GM13977 (cell line): ENCODE measurements at regions not wholly inside any gene's neighbourhood (a gene's known extent, or its start where the extent isn't known, plus 50 kb on each side); places are given as distances from the start of the nearest gene placed in this dataset.

Source experiments
- DNase-seq: peaks from one replicate; pipeline ENCODE4 v3.0.0; 2012; ENCODE audit warnings: low spot score
- in situ Hi-C: fragments of 300-500 bp; cut with MboI; formaldehyde crosslinking; loops from one replicate; pipeline ENCODE4 v1.12.0; 2022; ENCODE audit warnings: low sequenced_read_pairs, low pct_unique_long_range_greater_than_20kb, mixed read lengths, inconsistent platforms; ENCODE audit not compliant: unreplicated experiment
- TF ChIP-seq, protein P1 (sequence below): IDR thresholded peaks from 2 replicates; pipeline ENCODE4 v1.5.1; 2012; ENCODE audit warnings: mild to moderate bottlenecking, control low read depth; ENCODE audit not compliant: insufficient read depth; ENCODE audit errors: extremely low read depth, missing control alignments

DNA sequence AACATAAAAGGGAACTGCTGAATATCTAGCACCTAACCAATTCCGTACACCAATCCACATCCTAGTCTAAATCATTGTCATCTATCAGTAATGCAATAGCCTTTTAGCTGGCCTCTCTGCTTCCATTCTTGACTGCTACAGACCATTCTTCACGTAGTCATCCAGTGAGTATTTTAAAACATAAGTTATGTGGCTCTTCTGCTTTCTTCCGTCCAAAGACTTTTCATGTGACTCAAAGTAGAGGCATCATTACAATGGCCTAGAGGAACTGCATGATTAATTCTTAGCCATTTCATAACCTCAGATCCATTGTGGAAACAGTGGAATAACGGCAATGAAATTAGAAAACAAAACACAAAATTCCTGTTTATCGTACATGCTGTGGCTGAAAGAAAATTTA is 88.9 kb upstream of the CBLB start:
- TF ChIP-seq, protein P1, sequence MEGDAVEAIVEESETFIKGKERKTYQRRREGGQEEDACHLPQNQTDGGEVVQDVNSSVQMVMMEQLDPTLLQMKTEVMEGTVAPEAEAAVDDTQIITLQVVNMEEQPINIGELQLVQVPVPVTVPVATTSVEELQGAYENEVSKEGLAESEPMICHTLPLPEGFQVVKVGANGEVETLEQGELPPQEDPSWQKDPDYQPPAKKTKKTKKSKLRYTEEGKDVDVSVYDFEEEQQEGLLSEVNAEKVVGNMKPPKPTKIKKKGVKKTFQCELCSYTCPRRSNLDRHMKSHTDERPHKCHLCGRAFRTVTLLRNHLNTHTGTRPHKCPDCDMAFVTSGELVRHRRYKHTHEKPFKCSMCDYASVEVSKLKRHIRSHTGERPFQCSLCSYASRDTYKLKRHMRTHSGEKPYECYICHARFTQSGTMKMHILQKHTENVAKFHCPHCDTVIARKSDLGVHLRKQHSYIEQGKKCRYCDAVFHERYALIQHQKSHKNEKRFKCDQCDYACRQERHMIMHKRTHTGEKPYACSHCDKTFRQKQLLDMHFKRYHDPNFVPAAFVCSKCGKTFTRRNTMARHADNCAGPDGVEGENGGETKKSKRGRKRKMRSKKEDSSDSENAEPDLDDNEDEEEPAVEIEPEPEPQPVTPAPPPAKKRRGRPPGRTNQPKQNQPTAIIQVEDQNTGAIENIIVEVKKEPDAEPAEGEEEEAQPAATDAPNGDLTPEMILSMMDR: no peak
- in situ Hi-C loops: no loop called here
- no peak for DNase-seq

DNA sequence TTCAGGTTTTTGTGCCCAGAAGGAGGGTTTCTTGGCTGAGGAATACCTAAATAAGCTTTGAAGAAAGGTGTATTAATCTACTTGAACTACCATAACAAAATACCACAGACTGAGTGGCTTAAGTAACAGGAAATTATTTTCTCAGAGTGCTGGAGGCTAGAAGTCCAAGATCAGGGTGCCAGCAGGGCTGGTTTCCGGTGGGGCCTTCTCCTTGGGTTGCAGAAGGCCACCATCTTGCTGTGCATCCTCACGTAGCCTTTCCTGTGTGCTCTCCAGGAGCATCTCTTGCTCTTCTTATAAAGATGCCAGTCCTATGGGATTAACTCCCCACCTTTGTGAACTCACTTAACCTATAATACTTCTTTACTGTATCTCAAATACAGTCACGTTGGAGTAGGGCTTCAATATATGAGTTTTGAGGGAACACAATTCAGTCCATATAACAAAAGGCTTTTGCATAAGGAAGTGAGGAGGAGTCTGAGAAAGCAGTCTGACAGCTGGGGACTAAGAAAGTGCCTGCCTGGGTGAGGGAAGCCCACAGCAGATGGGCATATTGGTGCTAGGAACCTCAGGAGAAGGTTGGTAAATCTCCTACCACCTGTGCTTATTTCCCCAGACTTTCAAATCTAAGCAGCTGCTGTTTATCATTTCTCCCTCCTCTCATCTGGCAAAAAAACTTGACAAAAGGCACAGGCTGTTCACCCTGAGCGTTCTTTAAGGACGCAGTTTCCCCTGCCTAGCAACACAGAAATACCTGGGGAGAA is 89.6 kb upstream of the CBLB start:
- TF ChIP-seq, protein P1: no peak
- DNase-seq: no peak
- in situ Hi-C loops: no loop called here

DNA sequence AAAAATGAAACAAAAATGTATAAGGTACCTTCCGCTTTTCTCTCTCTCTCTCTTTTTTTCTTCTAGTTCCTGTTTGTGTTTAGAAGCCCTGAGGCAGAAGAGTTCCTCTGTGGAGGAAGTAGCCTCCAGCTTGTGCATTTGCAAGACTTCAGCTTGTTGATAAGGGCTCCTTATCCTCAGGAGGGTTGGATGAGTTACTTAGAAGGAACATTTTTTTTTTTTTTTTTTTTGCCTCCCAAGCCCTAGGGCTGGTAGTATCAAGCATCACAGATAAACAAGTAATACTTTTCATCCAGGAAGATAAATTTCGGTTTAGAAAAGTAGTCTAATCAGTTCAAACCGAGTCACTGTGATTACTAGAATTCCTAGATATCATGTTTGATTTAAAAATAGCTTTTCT is 91.0 kb upstream of the CBLB start:
- DNase-seq: no peak
- in situ Hi-C loops: no loop called here
- TF ChIP-seq, protein P1: no peak

DNA sequence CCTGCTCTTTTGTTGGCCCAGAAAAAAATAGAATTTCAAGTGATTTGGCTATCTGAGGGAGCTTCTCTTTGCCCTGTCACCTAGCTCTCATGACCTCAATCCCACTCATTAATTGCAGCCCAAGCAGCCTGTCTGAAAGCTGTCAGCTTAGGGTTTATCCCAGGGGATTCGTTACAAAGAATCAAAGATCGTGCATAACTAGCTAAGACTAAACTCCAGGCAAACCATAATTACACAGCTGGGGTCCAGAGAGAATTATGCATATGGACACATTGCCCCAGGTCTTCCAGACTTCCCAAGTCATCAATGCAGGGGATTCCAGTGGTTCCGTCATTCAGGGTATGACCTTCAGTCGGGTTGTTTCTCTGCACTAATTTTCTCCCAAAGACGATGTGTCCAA is 91.6 kb upstream of the CBLB start:
- TF ChIP-seq, protein P1: no peak
- in situ Hi-C loops: no loop called here
- no peak for DNase-seq

DNA sequence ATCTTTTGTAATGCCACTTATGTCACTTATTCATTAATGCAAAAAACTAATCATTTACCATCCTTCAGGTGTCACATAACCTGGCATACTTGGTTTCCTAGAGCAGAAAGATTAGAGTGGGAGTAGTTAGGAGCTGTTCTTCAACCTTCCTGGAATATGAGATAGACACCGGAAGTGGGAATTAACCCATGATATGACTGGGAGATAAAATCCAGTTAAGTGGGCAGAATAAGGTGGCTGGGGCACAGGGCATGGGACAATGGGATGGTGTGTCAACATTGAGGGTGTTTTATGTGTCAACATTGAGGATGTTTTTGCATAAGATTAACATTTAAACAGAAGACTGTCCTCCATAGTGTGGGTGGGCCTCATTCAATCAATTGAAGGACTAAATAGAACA is 94.3 kb upstream of the CBLB start:
- no peak for DNase-seq
- TF ChIP-seq, protein P1: no peak
- in situ Hi-C loops: no loop called here

DNA sequence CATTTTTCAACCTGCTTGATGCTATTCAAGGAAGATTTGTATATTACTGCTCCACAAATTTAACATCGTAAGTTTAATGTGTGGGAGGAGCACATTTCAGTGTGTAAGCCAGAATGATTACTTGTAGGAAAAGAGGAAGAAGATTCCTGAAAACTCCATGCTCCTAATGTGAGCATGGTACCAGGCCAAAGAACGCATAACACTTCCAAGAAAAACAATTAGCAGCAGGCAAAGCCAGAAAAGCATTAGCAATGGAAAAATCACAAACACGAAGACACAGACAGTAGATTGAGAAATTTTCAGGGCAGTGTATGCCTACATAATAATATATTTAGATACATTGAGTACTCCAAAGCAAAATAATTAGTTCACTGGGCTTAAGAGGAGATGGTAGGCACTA is 96.6 kb upstream of the CBLB start:
- TF ChIP-seq, protein P1: no peak
- no peak for DNase-seq
- in situ Hi-C loops: no loop called here
